WTC11 (cell line): ENCODE measurements at regions not wholly inside any gene's neighbourhood (a gene's known extent, or its start where the extent isn't known, plus 50 kb on each side); places are given as distances from the start of the nearest gene placed in this dataset.

Source experiments
- ATAC-seq: fragments of 200-7000 bp; cut with Tn5 transposase; 2 replicates; pipeline ENCODE4 v1.10.0; 2021; ENCODE audit warnings: mild to moderate bottlenecking, moderate library complexity
- CTCF ChIA-PET: fragments of 300-600 bp; sonication (Branson Sonifier 250); formaldehyde crosslinking; loops from one replicate; lab custom pipeline; 2021; ENCODE audit warnings: antibody characterized with exemption; lab: Charles Lee
- POLR2A ChIA-PET: fragments of 350-600 bp; sonication (Branson Sonifier 250); formaldehyde crosslinking; loops from one replicate; lab custom pipeline; 2021; ENCODE audit warnings: antibody characterized with exemption; lab: Charles Lee
- DNase-seq: peaks from one replicate; pipeline ENCODE4 v3.0.0; 2021; ENCODE audit warnings: low spot score
- H3K27ac Mint-ChIP-seq: 2 replicates; pipeline ENCODE4 v1.8.0; 2021; ENCODE audit warnings: mixed read lengths
- H3K27me3 Mint-ChIP-seq: 2 replicates; pipeline ENCODE4 v1.8.0; 2021; ENCODE audit warnings: low read depth, mild to moderate bottlenecking, moderate library complexity, mixed read lengths
- H3K36me3 Mint-ChIP-seq: 2 replicates; pipeline ENCODE4 v1.8.0; 2021; ENCODE audit warnings: mixed read lengths
- H3K4me1 Mint-ChIP-seq: 2 replicates; pipeline ENCODE4 v1.8.0; 2022; ENCODE audit warnings: mixed read lengths
- H3K4me3 Mint-ChIP-seq: 2 replicates; pipeline ENCODE4 v1.8.0; 2021; ENCODE audit warnings: mild to moderate bottlenecking, moderate library complexity, mixed read lengths
- H3K9me3 Mint-ChIP-seq: 2 replicates; pipeline ENCODE4 v1.8.0; 2021; ENCODE audit warnings: mixed read lengths
- E2F5 ChIP-seq: sonication (generic); formaldehyde crosslinking; IDR thresholded peaks from 2 replicates; pipeline ENCODE4 v1.8.1; 2022; ENCODE audit warnings: mild to moderate bottlenecking, moderate library complexity, missing genetic modification reagents
- ETV6 ChIP-seq: sonication (generic); formaldehyde crosslinking; IDR thresholded peaks from 2 replicates; pipeline ENCODE4 v1.8.1; 2022; ENCODE audit warnings: mild to moderate bottlenecking, missing genetic modification reagents
- JUN ChIP-seq: sonication (generic); formaldehyde crosslinking; IDR thresholded peaks from 2 replicates; pipeline ENCODE4 v1.8.0; 2023; ENCODE audit warnings: mild to moderate bottlenecking, missing genetic modification reagents
- MAX ChIP-seq: sonication (generic); formaldehyde crosslinking; IDR thresholded peaks from 2 replicates; pipeline ENCODE4 v1.8.0; 2022; ENCODE audit warnings: mild to moderate bottlenecking, missing genetic modification reagents
- PRDM15 ChIP-seq: sonication (generic); formaldehyde crosslinking; IDR thresholded peaks from 2 replicates; pipeline ENCODE4 v1.8.0; 2022; ENCODE audit warnings: missing genetic modification reagents
- RELA ChIP-seq: sonication (generic); formaldehyde crosslinking; IDR thresholded peaks from 2 replicates; pipeline ENCODE4 v1.8.1; 2022; ENCODE audit warnings: missing genetic modification reagents, mild to moderate bottlenecking, borderline replicate concordance
- SMAD4 ChIP-seq: sonication (generic); formaldehyde crosslinking; IDR thresholded peaks from 2 replicates; pipeline ENCODE4 v1.8.0; 2022; ENCODE audit warnings: mild to moderate bottlenecking, missing genetic modification reagents
- TEAD1 ChIP-seq: sonication (generic); formaldehyde crosslinking; IDR thresholded peaks from 2 replicates; pipeline ENCODE4 v1.8.0; 2022; ENCODE audit warnings: mild to moderate bottlenecking, missing genetic modification reagents
- ZNF232 ChIP-seq: sonication (generic); formaldehyde crosslinking; IDR thresholded peaks from 2 replicates; pipeline ENCODE4 v1.8.0; 2022; ENCODE audit warnings: mild to moderate bottlenecking, missing genetic modification reagents
- ZNF281 ChIP-seq: sonication (generic); formaldehyde crosslinking; IDR thresholded peaks from 2 replicates; pipeline ENCODE4 v1.8.0; 2023; ENCODE audit warnings: mild to moderate bottlenecking, missing genetic modification reagents
- ZNF396 ChIP-seq: fragments of 250-450 bp; sonication (Bioruptor Pico); IDR thresholded peaks from 2 replicates; pipeline ENCODE4 v1.8.0; 2021; ENCODE audit warnings: mild to moderate bottlenecking, moderate library complexity, borderline replicate concordance
- ZNF512 ChIP-seq: sonication (generic); formaldehyde crosslinking; IDR thresholded peaks from 2 replicates; pipeline ENCODE4 v1.8.1; 2022; ENCODE audit warnings: missing genetic modification reagents, borderline replicate concordance
- ZNF532 ChIP-seq: fragments of 250-450 bp; sonication (Bioruptor Pico); IDR thresholded peaks from 2 replicates; pipeline ENCODE4 v1.9.0; 2021; ENCODE audit warnings: mild to moderate bottlenecking, borderline replicate concordance

GRCh38 chr21:38614558-38614957, 116.3 kb upstream of the ERG start:
- DNase-seq (no peak), ATAC-seq (no peak)
- Mint-ChIP-seq H3K36me3 (no peaks in the 10 kb centered on the region; the same call in 1 of the 2 replicates), H3K27me3 (no peaks in the 10 kb centered on the region; the same call in none of the 2 replicates), H3K4me1 (no peaks in the 10 kb centered on the region), H3K4me3 (no peak overlapping the region), H3K27ac (no peak overlapping the region), H3K9me3 (peaks cover 5% of the 10 kb centered on the region)
- ChIA-PET POLR2A (no interaction called here), CTCF (no interaction called here)
- TF ChIP-seq E2F5 (CRISPR knock-in tag): no peak
- TF ChIP-seq TEAD1: no peak
- TF ChIP-seq ZNF232 (CRISPR knock-in tag): no peak
- TF ChIP-seq SMAD4 (CRISPR knock-in tag): no peak
- no peak for TF ChIP-seq PRDM15 (CRISPR knock-in tag)
- TF ChIP-seq ZNF532: no peak
- TF ChIP-seq JUN (CRISPR knock-in tag): no peak
- TF ChIP-seq ETV6: no peak
- TF ChIP-seq MAX: no peak
- no peak for TF ChIP-seq ZNF396 (CRISPR knock-in tag)
- TF ChIP-seq ZNF281: no peak
- no peak for TF ChIP-seq ZNF512 (CRISPR knock-in tag)
- no peak for TF ChIP-seq RELA (CRISPR knock-in tag)
